GM04503 (cell line): ENCODE measurements at regions not wholly inside any gene's neighbourhood (a gene's known extent, or its start where the extent isn't known, plus 50 kb on each side); places are given as distances from the start of the nearest gene placed in this dataset.

Experiments
- DNase-seq: peaks from one replicate; pipeline ENCODE4 v3.0.0-alpha.2; 2012; ENCODE audit warnings: low read depth

GRCh38 chr20:39563349-39563748 lies 601.2 kb downstream of the DHX35 start:
- DNase-seq = no peak

DNA sequence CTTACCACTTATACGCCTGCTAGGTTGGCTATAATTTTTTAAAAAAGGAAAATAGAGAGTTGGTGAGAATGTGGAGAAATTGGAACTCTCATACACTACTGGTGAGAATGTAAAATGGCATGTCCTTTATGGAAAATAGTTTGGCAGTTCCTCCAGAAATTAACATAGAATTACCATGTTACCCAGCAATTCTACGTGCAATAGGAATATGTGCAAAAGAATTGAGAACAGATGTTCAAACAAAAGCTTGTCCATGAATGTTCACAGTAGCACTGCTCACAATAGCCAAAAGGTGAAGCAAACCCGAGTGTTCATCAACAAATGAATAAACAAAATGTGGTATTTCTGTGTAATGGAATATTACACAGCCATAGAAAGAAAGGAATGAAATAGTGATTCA lies 592.2 kb downstream of the DHX35 start:
- no peak for DNase-seq

DNA sequence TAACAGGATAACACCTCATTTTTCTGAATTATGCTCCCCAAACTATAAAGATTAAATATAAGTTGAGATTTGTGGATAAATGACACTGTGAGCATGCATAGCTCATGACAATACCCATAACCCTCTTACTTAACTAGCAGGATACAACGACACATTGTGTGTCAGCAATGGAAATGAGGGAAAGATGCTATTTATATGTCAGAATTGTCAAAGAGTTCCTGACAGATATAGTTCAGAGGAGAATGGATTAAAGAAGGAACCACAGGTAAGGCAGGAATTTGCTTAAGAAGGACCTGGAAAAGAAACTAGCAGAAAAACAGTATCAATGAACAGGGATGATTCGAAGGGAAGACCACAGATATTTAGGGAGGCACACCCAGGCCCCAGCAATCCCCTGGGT lies 591.0 kb downstream of the DHX35 start:
- no peak for DNase-seq

DNA sequence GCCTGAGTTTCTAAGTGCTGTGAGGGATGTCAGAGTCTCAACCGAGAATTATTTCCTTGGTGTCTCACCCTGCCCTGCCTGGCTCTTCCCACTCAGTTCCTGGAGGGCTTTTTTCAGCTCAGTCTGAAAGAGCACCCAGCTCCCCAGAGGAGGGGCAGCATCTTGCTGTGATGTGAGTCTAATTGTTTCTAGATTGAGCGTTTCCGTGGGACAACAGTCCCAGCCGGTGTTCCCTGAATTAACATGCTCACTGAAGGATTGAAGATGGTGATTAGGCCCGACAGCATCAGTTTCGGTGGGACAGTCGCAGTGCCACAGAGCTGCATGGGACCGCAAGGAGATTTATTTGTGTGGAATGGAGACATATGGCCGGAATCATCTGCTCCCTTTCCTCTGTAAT lies 587.6 kb downstream of the DHX35 start:
- no peak for DNase-seq

DNA sequence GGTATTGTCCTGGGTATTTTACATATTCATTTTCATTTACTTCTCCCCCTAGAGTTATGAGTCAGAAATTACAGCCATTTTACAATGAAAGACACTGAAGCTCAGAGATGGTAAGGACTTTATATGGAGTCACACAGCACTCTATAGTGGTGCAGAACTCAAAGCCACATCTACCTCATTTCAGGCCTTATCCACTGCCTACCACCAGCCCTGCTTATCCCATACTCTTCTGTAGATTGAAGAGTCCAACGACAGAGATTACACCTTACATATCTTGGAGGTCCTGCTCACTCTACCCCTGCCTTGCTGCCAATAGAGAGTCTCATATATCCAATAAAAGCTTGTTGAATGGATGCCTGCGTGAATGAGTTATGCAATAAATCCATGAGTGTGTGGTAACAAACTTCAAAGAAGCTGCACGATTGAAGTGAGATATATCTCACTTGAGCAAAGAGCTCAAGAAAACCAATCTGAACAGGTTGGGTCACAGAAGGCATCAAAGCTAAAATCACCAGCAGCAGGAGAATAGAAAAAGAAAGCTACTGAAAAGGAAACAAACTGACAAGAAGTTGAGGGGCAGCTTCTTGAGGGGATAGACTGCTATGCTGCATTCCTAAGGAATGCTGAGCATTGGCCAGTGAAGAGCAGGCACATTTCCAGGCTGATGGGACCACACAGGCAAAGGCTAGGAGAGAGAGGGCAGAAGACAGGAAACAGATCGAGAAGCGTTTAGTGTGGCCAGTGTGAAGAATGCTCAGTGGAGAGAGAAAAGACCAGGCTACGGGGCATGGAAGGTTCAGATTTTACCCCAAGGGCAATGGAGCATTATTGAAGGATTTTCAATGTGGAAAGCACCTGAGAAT lies 585.6 kb downstream of the DHX35 start:
- no peak for DNase-seq

DNA sequence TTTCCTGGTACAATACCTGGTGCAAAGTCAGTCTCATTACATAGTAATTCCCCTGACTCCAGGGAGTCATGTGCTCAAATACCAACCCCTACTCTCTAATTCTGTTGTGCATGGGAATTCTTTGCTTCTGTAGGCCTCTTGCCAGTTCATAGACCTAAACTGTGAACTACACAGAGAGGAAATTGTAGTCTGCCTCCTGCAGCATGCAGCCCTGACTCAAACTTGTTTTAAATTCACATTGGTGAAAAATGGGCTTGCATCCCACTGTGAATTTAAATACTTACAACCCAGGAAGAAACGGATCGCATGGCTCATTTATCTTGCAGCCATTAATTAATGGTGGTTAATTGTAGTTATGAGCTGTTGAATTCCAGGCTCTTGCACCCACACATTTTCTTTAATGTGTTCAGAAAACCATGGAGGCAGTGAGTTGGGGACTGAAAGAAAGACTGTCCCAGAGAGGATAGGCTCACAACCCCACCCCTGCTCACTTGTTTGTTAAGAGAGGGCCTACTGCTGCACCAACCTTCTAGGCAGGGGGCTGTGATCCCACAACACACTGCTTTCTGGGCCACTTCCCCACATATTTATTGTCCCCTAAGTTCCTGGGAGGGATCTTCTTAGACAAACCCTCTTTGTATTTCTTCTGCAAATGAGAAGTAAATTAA lies 579.1 kb downstream of the DHX35 start:
- no peak for DNase-seq

DNA sequence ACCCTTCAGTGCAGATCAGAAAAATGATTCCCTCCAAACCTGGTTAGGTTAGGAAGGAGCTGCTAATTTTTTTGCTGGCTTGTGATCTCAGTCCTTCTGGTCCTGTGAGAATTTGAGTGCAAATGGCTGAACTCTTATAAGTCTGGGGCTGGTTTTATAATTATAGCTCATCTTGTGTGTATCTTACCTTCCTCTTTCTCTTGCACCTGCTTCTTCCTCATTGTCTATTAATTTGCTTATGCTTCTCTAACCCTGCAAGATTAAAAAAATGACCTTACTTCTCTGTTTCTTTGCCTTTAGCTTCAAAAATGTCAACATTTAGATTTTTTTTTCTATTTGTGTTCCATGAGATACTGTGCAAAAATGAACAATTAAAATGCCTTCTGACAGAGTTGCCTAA lies 576.2 kb downstream of the DHX35 start:
- DNase-seq = no peak

DNA sequence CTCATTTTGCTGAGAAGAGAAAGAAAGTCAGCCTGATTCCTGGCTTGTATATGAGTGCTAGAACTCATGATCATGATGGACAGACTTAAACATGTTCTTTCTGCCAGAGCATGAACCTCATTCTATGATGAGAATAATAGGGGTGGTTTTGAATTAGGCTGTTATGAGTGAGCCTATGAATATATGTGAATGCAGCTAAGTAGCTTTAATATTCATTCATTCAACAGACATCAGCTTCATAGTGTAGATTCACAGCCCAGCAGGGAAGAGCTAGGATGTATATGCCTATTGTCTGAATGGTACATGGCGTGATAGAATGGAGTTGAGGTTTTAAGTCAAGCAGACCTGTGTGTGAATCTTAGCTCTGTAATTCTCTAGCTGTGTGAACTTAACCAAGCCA lies 573.2 kb downstream of the DHX35 start:
- DNase-seq = no peak

DNA sequence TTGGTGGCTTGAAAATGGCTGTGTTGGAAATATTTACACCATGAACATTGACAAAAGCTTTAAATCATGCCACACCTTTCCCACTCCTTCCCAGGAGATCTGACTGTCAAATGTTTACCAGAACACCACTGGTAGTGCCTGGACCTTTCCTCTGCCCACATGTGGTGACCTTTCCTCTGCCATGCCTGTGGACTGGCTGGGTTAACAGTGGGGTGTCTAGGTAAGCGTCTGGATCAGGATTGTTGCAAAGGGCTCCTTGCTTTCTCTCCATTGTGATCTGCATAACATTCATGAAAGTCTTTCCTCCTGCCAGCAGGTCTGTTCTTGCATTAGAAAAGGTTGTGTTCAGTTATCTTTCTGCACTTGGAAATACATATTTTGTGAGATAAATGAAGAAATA lies 572.7 kb downstream of the DHX35 start:
- DNase-seq = no peak

GRCh38 chr20:39533858-39534257 lies 571.7 kb downstream of the DHX35 start:
- DNase-seq = no peak

- no peak for DNase-seq
These were observed 570.1 kb downstream of the DHX35 start for GRCh38 chr20:39532205-39532604.

DNA sequence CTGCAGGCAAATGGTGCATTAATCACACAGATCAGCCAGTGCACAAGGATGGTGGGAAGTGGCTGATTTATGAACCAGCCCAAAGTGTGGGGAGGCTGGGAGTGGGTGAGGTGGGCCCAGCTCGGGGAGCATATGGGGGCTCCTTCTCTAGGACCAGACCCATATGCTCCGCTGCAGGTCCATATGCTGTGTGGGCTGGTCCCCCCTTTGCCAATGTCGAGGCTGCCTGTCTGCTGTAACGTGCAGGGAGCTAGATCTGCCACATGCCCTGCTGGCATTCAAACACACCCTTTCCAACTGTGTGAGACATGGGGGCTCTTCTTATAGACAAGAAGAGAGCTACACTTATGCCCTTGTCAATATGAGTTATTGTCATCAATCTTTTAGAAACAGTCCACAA lies 566.3 kb downstream of the DHX35 start:
- no peak for DNase-seq

GRCh38 chr20:39524371-39524911 lies 562.3 kb downstream of the DHX35 start:
- DNase-seq = no peak

GRCh38 chr20:39523405-39523804 lies 561.3 kb downstream of the DHX35 start:
- DNase-seq = no peak

- no peak for DNase-seq
These were observed 556.5 kb downstream of the DHX35 start for GRCh38 chr20:39518654-39519053.

GRCh38 chr20:39516964-39517363 lies 554.8 kb downstream of the DHX35 start:
- no peak for DNase-seq

GRCh38 chr20:39504710-39505094 lies 542.6 kb downstream of the DHX35 start:
- no peak for DNase-seq

- no peak for DNase-seq
These were observed 542.0 kb downstream of the DHX35 start for GRCh38 chr20:39503902-39504709.

DNA sequence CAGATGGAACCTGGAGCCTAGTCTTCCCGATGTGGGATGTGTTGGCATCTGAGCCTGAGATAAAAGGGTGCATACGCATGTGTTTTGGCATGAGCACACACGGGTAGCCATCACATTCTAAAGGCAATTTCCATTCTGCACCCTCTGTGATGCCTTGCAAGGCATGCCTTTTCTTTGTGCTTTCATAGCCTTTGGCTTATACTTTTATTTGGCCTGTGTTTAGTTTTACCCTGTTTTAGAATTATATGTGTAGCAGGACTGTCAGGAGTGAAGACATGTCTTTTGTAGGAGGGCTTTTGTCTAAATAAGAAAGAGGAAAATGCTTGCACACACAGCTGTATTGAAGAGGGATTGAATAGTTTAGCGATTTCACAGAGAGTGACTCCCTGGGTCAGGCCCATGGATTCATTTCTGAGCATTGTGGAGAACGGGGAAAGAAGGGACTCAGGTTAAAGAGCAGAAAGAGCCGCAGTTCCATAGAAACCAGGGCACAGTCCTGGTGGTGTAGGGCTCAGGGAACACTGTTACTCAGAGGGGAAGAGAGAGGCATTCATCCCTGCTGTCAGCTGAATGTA lies 530.2 kb downstream of the DHX35 start:
- DNase-seq = no peak

- no peak for DNase-seq
These were observed 529.6 kb downstream of the DHX35 start for GRCh38 chr20:39491711-39492110.

GRCh38 chr20:39489986-39490560 lies 527.9 kb downstream of the DHX35 start:
- DNase-seq = no peak
